Limb (tissue), 2 donors: ENCODE measurements at regions not wholly inside any gene's neighbourhood (a gene's known extent, or its start where the extent isn't known, plus 50 kb on each side); places are given as distances from the start of the nearest gene placed in this dataset.

Experiments used
- DNase-seq, 2 donors: peaks; one replicate each; pipeline ENCODE4 v3.0.0-alpha.2; 2016; ENCODE audit errors: extremely low spot score in 2 of 2

GRCh38 chr7:145665499-145666258, 450.9 kb upstream of the CNTNAP2 start:
- DNase-seq, result no peak

GRCh38 chr7:145655666-145656065, 460.9 kb upstream of the CNTNAP2 start:
- DNase-seq, result no peak

GRCh38 chr7:145645135-145645515, 471.5 kb upstream of the CNTNAP2 start:
- DNase-seq, result no peak

GRCh38 chr7:145644426-145645134, 472.0 kb upstream of the CNTNAP2 start:
- no peak for DNase-seq

- no peak for DNase-seq
Measured at GRCh38 chr7:145643981-145644380, 472.6 kb upstream of the CNTNAP2 start.

GRCh38 chr7:145633513-145633912, 483.1 kb upstream of the CNTNAP2 start:
- DNase-seq, result no peak

GRCh38 chr7:145624618-145625017, 492.0 kb upstream of the CNTNAP2 start:
- DNase-seq, result no peak

- no peak for DNase-seq
Measured at GRCh38 chr7:145605963-145606362, 510.6 kb upstream of the CNTNAP2 start.

GRCh38 chr7:145599376-145599775, 517.2 kb upstream of the CNTNAP2 start:
- DNase-seq, result no peak

- DNase-seq, result no peak
Measured at GRCh38 chr7:145584401-145584800, 532.2 kb upstream of the CNTNAP2 start.

- DNase-seq, result no peak
Measured at GRCh38 chr7:145582742-145583303, 533.8 kb upstream of the CNTNAP2 start.

GRCh38 chr7:145557805-145558204, 558.8 kb upstream of the CNTNAP2 start:
- no peak for DNase-seq

GRCh38 chr7:145543242-145543641, 573.4 kb upstream of the CNTNAP2 start:
- DNase-seq, result no peak

GRCh38 chr7:145539910-145540309, 576.7 kb upstream of the CNTNAP2 start:
- no peak for DNase-seq

GRCh38 chr7:145534301-145534700, 582.3 kb upstream of the CNTNAP2 start:
- no peak for DNase-seq

- no peak for DNase-seq
Measured at GRCh38 chr7:145520284-145520683, 596.3 kb upstream of the CNTNAP2 start.

GRCh38 chr7:145511004-145511403, 605.6 kb upstream of the CNTNAP2 start:
- no peak for DNase-seq

- no peak for DNase-seq
Measured at GRCh38 chr7:145497911-145498525, 618.6 kb upstream of the CNTNAP2 start.

GRCh38 chr7:145490356-145490755, 626.2 kb upstream of the CNTNAP2 start:
- DNase-seq, result no peak

GRCh38 chr7:145489609-145490008, 627.0 kb upstream of the CNTNAP2 start:
- DNase-seq, result no peak

- no peak for DNase-seq
Measured at GRCh38 chr7:145488816-145489215, 627.8 kb upstream of the CNTNAP2 start.

- DNase-seq, result no peak
Measured at GRCh38 chr7:145481985-145482384, 634.6 kb upstream of the CNTNAP2 start.
